Kidney (tissue), 13 donors: ENCODE measurements at regions not wholly inside any gene's neighbourhood (a gene's known extent, or its start where the extent isn't known, plus 50 kb on each side); places are given as distances from the start of the nearest gene placed in this dataset.

Experiments
- DNase-seq, 5 donors: peaks; one replicate each; pipeline ENCODE4 v3.0.0-alpha.2; 2013 to 2020
- FAIRE-seq: peaks from 2 replicates; lab custom pipeline; 2012; peaks lifted over from hg19 to GRCh38; lab: Jason Lieb, UNC
- H3K27ac ChIP-seq, 2 donors: one replicate each; pipeline ENCODE4 v1.7.0; 2013; ENCODE audit warnings: low read depth in 2 of 2, low read length in 2 of 2, inconsistent platforms in 1 of 2
- H3K27me3 ChIP-seq: one replicate; pipeline ENCODE4 v1.7.1; 2013; ENCODE audit warnings: low read length, inconsistent platforms; ENCODE audit not compliant: control insufficient read depth, insufficient read depth
- H3K36me3 ChIP-seq, 3 donors: one replicate each; pipeline versions ENCODE4 v1.7.0 to v1.7.1; 2013; ENCODE audit warnings: low read length in 3 of 3, control low read depth in 1 of 3, inconsistent platforms in 1 of 3; ENCODE audit not compliant: insufficient read depth in 3 of 3, control insufficient read depth in 2 of 3
- H3K4me1 ChIP-seq, 3 donors: one replicate each; pipeline versions ENCODE4 v1.7.0 to v1.7.1; 2013; ENCODE audit warnings: low read length in 3 of 3, inconsistent platforms in 1 of 3, low read depth in 1 of 3; ENCODE audit not compliant: control insufficient read depth in 2 of 3, insufficient read depth in 2 of 3
- H3K4me3 ChIP-seq, 3 donors: one replicate each; pipeline versions ENCODE4 v1.7.0 to v1.8.1; 2013; ENCODE audit warnings: low read length in 3 of 3, control low read depth in 1 of 3, inconsistent platforms in 1 of 3
- H3K9ac ChIP-seq, 3 donors: one replicate each; pipeline versions ENCODE4 v1.7.0 to v1.7.1; 2013; ENCODE audit warnings: low read length in 3 of 3, control low read depth in 1 of 3, inconsistent platforms in 1 of 3
- H3K9me3 ChIP-seq, 3 donors: one replicate each; pipeline versions ENCODE4 v1.7.0 to v1.7.1; 2013; ENCODE audit warnings: low read length in 3 of 3, control low read depth in 1 of 3, inconsistent platforms in 1 of 3; ENCODE audit not compliant: control insufficient read depth in 2 of 3, insufficient read depth in 1 of 3
- intact Hi-C: fragments of 100-400 bp; cut with DNase I; formaldehyde crosslinking; loops from one replicate; pipeline ENCODE4 v1.11.1; 2022
- TF ChIP-seq, protein P1 (sequence below): IDR thresholded peaks from 3 replicates; pipeline ENCODE4 v1.5.1; 2012; ENCODE audit warnings: mild to moderate bottlenecking, moderate library complexity, borderline replicate concordance; ENCODE audit not compliant: insufficient read depth; ENCODE audit errors: extremely low read depth
- donor health status: control.
- donor health status: control.
- donor health status: control.
- donor health status: control.
- donor health status: control.
- donor health status: DM: yes; HTN: yes; CAD: no.
- donor health status: Normal renal cell carcinoma (clear cell type).

DNA sequence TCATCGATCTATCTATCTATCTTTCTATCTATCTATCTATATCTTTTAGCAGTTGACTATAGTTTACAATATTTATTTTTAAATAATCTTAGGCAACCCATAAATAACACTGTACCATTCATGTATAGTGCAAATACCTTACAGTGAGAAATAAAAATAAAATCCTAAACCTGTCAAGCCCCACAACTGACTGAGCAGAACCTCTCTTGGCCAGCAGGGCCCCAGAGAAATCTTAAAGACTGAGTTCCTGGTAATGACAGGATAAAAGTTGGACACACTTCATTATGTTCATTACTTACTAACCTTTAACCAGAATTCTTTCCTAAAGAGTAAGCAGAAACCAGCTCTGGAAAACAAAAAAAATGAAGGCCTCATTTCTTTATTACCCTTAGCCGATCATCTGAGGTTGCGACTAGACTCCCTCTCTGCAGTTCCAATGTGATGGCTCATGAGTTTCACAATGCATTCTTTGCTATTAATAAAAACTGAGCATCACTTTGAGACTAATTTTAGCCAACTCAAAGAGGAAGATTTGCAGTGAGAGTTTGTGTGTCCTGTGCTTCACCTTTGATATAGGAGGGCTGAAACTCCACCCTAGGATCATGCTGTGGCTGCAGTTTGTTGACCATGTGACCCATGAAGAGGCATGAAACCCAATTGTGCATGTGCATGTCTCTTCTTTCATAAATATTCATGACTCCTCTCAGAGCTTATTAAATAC lies 1072.0 kb downstream of the NSUN3 start:
- TF ChIP-seq, protein P1, sequence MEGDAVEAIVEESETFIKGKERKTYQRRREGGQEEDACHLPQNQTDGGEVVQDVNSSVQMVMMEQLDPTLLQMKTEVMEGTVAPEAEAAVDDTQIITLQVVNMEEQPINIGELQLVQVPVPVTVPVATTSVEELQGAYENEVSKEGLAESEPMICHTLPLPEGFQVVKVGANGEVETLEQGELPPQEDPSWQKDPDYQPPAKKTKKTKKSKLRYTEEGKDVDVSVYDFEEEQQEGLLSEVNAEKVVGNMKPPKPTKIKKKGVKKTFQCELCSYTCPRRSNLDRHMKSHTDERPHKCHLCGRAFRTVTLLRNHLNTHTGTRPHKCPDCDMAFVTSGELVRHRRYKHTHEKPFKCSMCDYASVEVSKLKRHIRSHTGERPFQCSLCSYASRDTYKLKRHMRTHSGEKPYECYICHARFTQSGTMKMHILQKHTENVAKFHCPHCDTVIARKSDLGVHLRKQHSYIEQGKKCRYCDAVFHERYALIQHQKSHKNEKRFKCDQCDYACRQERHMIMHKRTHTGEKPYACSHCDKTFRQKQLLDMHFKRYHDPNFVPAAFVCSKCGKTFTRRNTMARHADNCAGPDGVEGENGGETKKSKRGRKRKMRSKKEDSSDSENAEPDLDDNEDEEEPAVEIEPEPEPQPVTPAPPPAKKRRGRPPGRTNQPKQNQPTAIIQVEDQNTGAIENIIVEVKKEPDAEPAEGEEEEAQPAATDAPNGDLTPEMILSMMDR: no peak
- Histone ChIP-seq H3K4me3 (no peak overlapping the region), H3K9me3 (no peaks in the 10 kb centered on the region), H3K27ac (no peak overlapping the region), H3K4me1 (no peaks in the 10 kb centered on the region), H3K9ac (no peak overlapping the region), H3K36me3 (no peaks in the 10 kb centered on the region), H3K27me3 (no peaks in the 10 kb centered on the region)
- peak in 2 of 5 donors; percentile 41 to 42 for DNase-seq
- intact Hi-C loops: no loop called here
- FAIRE-seq: no peak

DNA sequence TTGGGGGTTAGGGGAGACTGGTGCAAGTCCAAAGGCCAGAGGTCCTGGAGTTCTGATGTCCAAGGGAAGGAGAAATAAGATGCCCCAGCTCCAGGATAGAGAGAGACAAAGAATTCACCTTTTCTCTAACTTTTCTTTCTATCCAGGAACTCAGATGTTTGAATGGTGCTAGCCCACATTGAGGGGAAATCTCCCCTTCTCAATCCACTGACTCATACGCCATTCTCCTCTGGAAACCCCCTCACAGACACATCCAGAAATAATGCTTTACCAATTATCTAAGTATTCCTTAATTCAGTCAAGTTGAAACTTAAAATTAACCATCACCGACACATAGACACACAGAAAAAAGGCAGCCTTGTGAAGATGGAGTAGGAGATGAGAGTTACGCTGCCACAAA lies 1085.2 kb downstream of the NSUN3 start:
- no peaks in the 10 kb centered on the region for H3K27me3 ChIP-seq
- intact Hi-C loops: no loop called here
- no peak overlapping the region for H3K27ac ChIP-seq
- no peaks in the 10 kb centered on the region for H3K36me3 ChIP-seq
- TF ChIP-seq, protein P1: no peak
- no peaks in the 10 kb centered on the region for H3K4me1 ChIP-seq
- DNase-seq (no peak), FAIRE-seq (no peak)
- no peaks in the 10 kb centered on the region for H3K9me3 ChIP-seq
- H3K9ac ChIP-seq: no peak overlapping the region
- H3K4me3 ChIP-seq: no peak overlapping the region

DNA sequence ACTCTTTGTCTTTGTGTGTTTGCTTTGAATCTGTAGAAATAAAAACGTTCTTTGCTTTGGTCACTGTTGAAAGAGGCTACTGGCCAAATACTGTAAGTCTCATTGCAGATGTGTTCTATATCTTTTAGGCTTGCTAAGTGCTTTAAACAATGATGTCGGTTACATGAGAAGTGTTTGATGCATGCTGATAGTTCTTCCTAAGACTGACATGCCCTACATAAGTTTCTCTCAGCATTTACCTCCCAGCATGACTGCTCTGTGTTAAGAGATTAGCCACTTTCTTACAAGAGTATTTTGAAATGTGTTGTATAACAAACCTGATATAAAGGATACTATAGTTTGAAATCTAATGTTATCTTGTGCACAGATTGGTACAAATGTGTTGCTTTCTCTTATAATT lies 1088.7 kb downstream of the NSUN3 start:
- Histone ChIP-seq H3K27ac (no peak overlapping the region), H3K4me1 (no peaks in the 10 kb centered on the region), H3K4me3 (no peak overlapping the region), H3K36me3 (no peaks in the 10 kb centered on the region), H3K9me3 (no peaks in the 10 kb centered on the region), H3K9ac (no peak overlapping the region), H3K27me3 (no peaks in the 10 kb centered on the region)
- intact Hi-C loops: no loop called here
- DNase-seq (no peak), FAIRE-seq (no peak)
- TF ChIP-seq, protein P1: no peak

GRCh38 chr3:95154766-95155165 lies 1091.9 kb downstream of the NSUN3 start:
- no peak overlapping the region for H3K27ac ChIP-seq
- FAIRE-seq (no peak), DNase-seq (no peak)
- H3K4me3 ChIP-seq: no peak overlapping the region
- peaks cover 0 to 4% (median 0%) of the 10 kb centered on the region in 3 donors for H3K9me3 ChIP-seq
- intact Hi-C loops: no loop called here
- no peaks in the 10 kb centered on the region for H3K4me1 ChIP-seq
- H3K36me3 ChIP-seq: no peaks in the 10 kb centered on the region
- TF ChIP-seq, protein P1: no peak
- no peak overlapping the region for H3K9ac ChIP-seq
- no peaks in the 10 kb centered on the region for H3K27me3 ChIP-seq
